ENCODE measurements at regions not wholly inside any gene's neighbourhood (a gene's known extent, or its start where the extent isn't known, plus 50 kb on each side); places are given as distances from the start of the nearest gene placed in this dataset.

GRCh38 chr12:124658302-124658701 is 90.9 kb upstream of the NCOR2 start:
- ATAC-seq = no peak
- no peak for DNase-seq (ENCODE audit: low read depth in 1 of 2, low spot score in 1 of 2)
- no peak for FAIRE-seq
- Histone ChIP-seq H3K4me1 (peaks cover 18% of the 10 kb centered on the region), H3K27ac (no peak overlapping the region), H3K9me3 (no peaks in the 10 kb centered on the region), H3K4me3 (no peak overlapping the region), H3K4me2 (no peak overlapping the region)
- CTCF ChIA-PET = interaction anchor here (1.2 kb wide), 1 partner anchor 9 kb away, joined by 4 read pairs; no protein-coding TSS in a partner anchor
- POLR2A ChIA-PET = no interaction called here
- TF ChIP-seq, protein P1, sequence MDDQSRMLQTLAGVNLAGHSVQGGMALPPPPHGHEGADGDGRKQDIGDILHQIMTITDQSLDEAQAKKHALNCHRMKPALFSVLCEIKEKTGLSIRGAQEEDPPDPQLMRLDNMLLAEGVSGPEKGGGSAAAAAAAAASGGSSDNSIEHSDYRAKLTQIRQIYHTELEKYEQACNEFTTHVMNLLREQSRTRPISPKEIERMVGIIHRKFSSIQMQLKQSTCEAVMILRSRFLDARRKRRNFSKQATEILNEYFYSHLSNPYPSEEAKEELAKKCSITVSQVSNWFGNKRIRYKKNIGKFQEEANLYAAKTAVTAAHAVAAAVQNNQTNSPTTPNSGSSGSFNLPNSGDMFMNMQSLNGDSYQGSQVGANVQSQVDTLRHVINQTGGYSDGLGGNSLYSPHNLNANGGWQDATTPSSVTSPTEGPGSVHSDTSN (IDR thresholded peaks at IDR 0.05) = no peak
- TF ChIP-seq FOSB (CRISPR knock-in tag; IDR thresholded peaks at IDR 0.05) (no peak), POLR2A (IDR thresholded peaks at IDR 0.05; ENCODE audit: low read length) (no peak), HOXA7 (CRISPR knock-in tag; IDR thresholded peaks at IDR 0.05) (no peak), MYC (IDR thresholded peaks at IDR 0.05; ENCODE audit: borderline replicate concordance, low read length) (no peak), CBX2 (IDR thresholded peaks at IDR 0.05; ENCODE audit: borderline replicate concordance, low read depth) (no peak), RAD21 (conservative IDR thresholded peaks at IDR 0.05 in 1 of 2, IDR thresholded peaks at IDR 0.05 in 1 of 2) (no peak), EHF (CRISPR knock-in tag; IDR thresholded peaks at IDR 0.05) (no peak), ZFP36 (IDR thresholded peaks at IDR 0.05; ENCODE audit: borderline replicate concordance, partially characterized antibody) (no peak), HES2 (IDR thresholded peaks at IDR 0.05) (no peak), CHD4 (IDR thresholded peaks at IDR 0.05; ENCODE audit: borderline replicate concordance) (no peak), CTCF (IDR thresholded peaks at IDR 0.05) (no peak), ZSCAN20 (CRISPR knock-in tag; IDR thresholded peaks at IDR 0.05) (no peak), SREBF2 (IDR thresholded peaks at IDR 0.05) (no peak), EP300 (IDR thresholded peaks at IDR 0.05) (no peak), EHMT2 (IDR thresholded peaks at IDR 0.05; ENCODE audit: low read depth) (no peak)
- TF ChIP-seq, protein P2, sequence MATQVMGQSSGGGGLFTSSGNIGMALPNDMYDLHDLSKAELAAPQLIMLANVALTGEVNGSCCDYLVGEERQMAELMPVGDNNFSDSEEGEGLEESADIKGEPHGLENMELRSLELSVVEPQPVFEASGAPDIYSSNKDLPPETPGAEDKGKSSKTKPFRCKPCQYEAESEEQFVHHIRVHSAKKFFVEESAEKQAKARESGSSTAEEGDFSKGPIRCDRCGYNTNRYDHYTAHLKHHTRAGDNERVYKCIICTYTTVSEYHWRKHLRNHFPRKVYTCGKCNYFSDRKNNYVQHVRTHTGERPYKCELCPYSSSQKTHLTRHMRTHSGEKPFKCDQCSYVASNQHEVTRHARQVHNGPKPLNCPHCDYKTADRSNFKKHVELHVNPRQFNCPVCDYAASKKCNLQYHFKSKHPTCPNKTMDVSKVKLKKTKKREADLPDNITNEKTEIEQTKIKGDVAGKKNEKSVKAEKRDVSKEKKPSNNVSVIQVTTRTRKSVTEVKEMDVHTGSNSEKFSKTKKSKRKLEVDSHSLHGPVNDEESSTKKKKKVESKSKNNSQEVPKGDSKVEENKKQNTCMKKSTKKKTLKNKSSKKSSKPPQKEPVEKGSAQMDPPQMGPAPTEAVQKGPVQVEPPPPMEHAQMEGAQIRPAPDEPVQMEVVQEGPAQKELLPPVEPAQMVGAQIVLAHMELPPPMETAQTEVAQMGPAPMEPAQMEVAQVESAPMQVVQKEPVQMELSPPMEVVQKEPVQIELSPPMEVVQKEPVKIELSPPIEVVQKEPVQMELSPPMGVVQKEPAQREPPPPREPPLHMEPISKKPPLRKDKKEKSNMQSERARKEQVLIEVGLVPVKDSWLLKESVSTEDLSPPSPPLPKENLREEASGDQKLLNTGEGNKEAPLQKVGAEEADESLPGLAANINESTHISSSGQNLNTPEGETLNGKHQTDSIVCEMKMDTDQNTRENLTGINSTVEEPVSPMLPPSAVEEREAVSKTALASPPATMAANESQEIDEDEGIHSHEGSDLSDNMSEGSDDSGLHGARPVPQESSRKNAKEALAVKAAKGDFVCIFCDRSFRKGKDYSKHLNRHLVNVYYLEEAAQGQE (IDR thresholded peaks at IDR 0.05) = no peak
- 67% methylated on average over 4 of the region's 4 CpGs for WGBS (ENCODE audit: missing lambda C conversion rate)

GRCh38 chr12:124656947-124657434 is 89.6 kb upstream of the NCOR2 start:
- Histone ChIP-seq H3K4me2 (no peak overlapping the region), H3K27ac (peak overlapping the region in 1 of 2 experiments; percentile 75; a peak in 2 of 6 replicates), H3K9me3 (no peaks in the 10 kb centered on the region), H3K4me3 (no peak overlapping the region), H3K4me1 (peaks cover 20% of the 10 kb centered on the region)
- no peak for TF ChIP-seq HES2 (IDR thresholded peaks at IDR 0.05)
- TF ChIP-seq ZFP36 (IDR thresholded peaks at IDR 0.05; ENCODE audit: borderline replicate concordance, partially characterized antibody) = peak; percentile 70
- TF ChIP-seq ESRRA (IDR thresholded peaks at IDR 0.05; ENCODE audit: borderline replicate concordance, low read length) = no peak
- no peak for TF ChIP-seq PHF8 (IDR thresholded peaks at IDR 0.05; ENCODE audit: borderline replicate concordance, low read depth)
- TF ChIP-seq, protein P3, sequence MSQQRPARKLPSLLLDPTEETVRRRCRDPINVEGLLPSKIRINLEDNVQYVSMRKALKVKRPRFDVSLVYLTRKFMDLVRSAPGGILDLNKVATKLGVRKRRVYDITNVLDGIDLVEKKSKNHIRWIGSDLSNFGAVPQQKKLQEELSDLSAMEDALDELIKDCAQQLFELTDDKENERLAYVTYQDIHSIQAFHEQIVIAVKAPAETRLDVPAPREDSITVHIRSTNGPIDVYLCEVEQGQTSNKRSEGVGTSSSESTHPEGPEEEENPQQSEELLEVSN (IDR thresholded peaks at IDR 0.05; ENCODE audit: borderline replicate concordance, low read depth) = no peak
- no peak for TF ChIP-seq CBX2 (IDR thresholded peaks at IDR 0.05; ENCODE audit: borderline replicate concordance, low read depth)
- TF ChIP-seq USF2 (IDR thresholded peaks at IDR 0.05) = no peak
- 67% methylated on average over 8 of the region's 8 CpGs for WGBS (ENCODE audit: missing lambda C conversion rate)
- POLR2A ChIA-PET = no interaction called here
- CTCF ChIA-PET = interaction anchor here (1.6 kb wide), 1 partner anchor 24 kb away, joined by 5 read pairs; no protein-coding TSS in a partner anchor
- ATAC-seq (no peak), FAIRE-seq (no peak), DNase-seq (ENCODE audit: low read depth in 1 of 2, low spot score in 1 of 2) (no peak)

Measured in A549 (cell line).